CD4-positive, alpha-beta T cell treated with Interferon alpha-2 for 1 hour (primary cell): ENCODE measurements at regions not wholly inside any gene's neighbourhood (a gene's known extent, or its start where the extent isn't known, plus 50 kb on each side); places are given as distances from the start of the nearest gene placed in this dataset.

Experiments used
- DNase-seq, 2 donors: peaks; one replicate each; pipeline ENCODE4 v3.0.0-alpha.2; 2020 to 2022

GRCh38 chr11:121777056-121777455 is 324.3 kb upstream of the SORL1-AS1 start:
- DNase-seq: no peak

GRCh38 chr11:121775276-121775675 is 322.5 kb upstream of the SORL1-AS1 start:
- DNase-seq: no peak

GRCh38 chr11:121773076-121773475 is 320.3 kb upstream of the SORL1-AS1 start:
- DNase-seq: no peak

GRCh38 chr11:121770939-121771595 is 318.3 kb upstream of the SORL1-AS1 start:
- DNase-seq: no peak

- DNase-seq: no peak
Observed at GRCh38 chr11:121769191-121769590, 316.4 kb upstream of the SORL1-AS1 start.

GRCh38 chr11:121767433-121767832 is 314.7 kb upstream of the SORL1-AS1 start:
- DNase-seq: peak; percentile 1 to 4

GRCh38 chr11:121766991-121767390 is 314.2 kb upstream of the SORL1-AS1 start:
- DNase-seq: no peak

- no peak for DNase-seq
Observed at GRCh38 chr11:121766166-121766565, 313.4 kb upstream of the SORL1-AS1 start.

- no peak for DNase-seq
Observed at GRCh38 chr11:121763526-121763925, 310.8 kb upstream of the SORL1-AS1 start.

GRCh38 chr11:121762820-121763219 is 310.1 kb upstream of the SORL1-AS1 start:
- no peak for DNase-seq

- no peak for DNase-seq
Observed at GRCh38 chr11:121761186-121761585, 308.4 kb upstream of the SORL1-AS1 start.

- no peak for DNase-seq
Observed at GRCh38 chr11:121757480-121758125, 304.8 kb upstream of the SORL1-AS1 start.

GRCh38 chr11:121755906-121756305 is 303.1 kb upstream of the SORL1-AS1 start:
- DNase-seq: no peak

- no peak for DNase-seq
Observed at GRCh38 chr11:121755191-121755590, 302.4 kb upstream of the SORL1-AS1 start.

GRCh38 chr11:121754598-121754997 is 301.8 kb upstream of the SORL1-AS1 start:
- no peak for DNase-seq

GRCh38 chr11:121749691-121750090 is 296.9 kb upstream of the SORL1-AS1 start:
- no peak for DNase-seq

GRCh38 chr11:121748068-121748467 is 295.3 kb upstream of the SORL1-AS1 start:
- DNase-seq: no peak

GRCh38 chr11:121743285-121743684 is 290.5 kb upstream of the SORL1-AS1 start:
- no peak for DNase-seq

GRCh38 chr11:121741761-121742361 is 289.1 kb upstream of the SORL1-AS1 start:
- no peak for DNase-seq

GRCh38 chr11:121741351-121741760 is 288.6 kb upstream of the SORL1-AS1 start:
- DNase-seq: no peak

- DNase-seq: no peak
Observed at GRCh38 chr11:121740902-121741301, 288.1 kb upstream of the SORL1-AS1 start.

- no peak for DNase-seq
Observed at GRCh38 chr11:121733858-121734257, 281.1 kb upstream of the SORL1-AS1 start.

- DNase-seq: no peak
Observed at GRCh38 chr11:121727942-121728341, 275.2 kb upstream of the SORL1-AS1 start.

GRCh38 chr11:121723246-121723741 is 270.5 kb upstream of the SORL1-AS1 start:
- DNase-seq: no peak
